RWPE1 (cell line): ENCODE measurements at regions not wholly inside any gene's neighbourhood (a gene's known extent, or its start where the extent isn't known, plus 50 kb on each side); places are given as distances from the start of the nearest gene placed in this dataset.

ENCODE experiments used
- CTCF ChIA-PET: fragments of 350-600 bp; sonication (Branson Sonifier 250); formaldehyde crosslinking; extraction: SDS; loops from one replicate; lab custom pipeline; 2021; lab: Yijun Ruan, JAX
- POLR2A ChIA-PET: fragments of 400-600 bp; formaldehyde crosslinking; extraction: SDS; loops from one replicate; lab custom pipeline; 2020; ENCODE audit warnings: antibody characterized with exemption; ENCODE audit not compliant: low non-redundant PET; lab: Yijun Ruan, JAX
- DNase-seq: peaks from one replicate; pipeline ENCODE4 v3.0.0; 2012; ENCODE audit warnings: low spot score
- H3K27ac ChIP-seq: fragments of 450-650 bp; 2 replicates; pipeline ENCODE4 v1.5.1; 2017
- TF ChIP-seq, protein P1 (sequence below): fragments of 450-650 bp; conservative IDR thresholded peaks from 2 replicates; pipeline ENCODE4 v1.5.1; 2017; ENCODE audit warnings: low read depth, mild to moderate bottlenecking

GRCh38 chr7:145327646-145328045 lies 491.8 kb upstream of the TPK1 start:
- POLR2A ChIA-PET, result no interaction called here
- no peak for DNase-seq
- TF ChIP-seq, protein P1, sequence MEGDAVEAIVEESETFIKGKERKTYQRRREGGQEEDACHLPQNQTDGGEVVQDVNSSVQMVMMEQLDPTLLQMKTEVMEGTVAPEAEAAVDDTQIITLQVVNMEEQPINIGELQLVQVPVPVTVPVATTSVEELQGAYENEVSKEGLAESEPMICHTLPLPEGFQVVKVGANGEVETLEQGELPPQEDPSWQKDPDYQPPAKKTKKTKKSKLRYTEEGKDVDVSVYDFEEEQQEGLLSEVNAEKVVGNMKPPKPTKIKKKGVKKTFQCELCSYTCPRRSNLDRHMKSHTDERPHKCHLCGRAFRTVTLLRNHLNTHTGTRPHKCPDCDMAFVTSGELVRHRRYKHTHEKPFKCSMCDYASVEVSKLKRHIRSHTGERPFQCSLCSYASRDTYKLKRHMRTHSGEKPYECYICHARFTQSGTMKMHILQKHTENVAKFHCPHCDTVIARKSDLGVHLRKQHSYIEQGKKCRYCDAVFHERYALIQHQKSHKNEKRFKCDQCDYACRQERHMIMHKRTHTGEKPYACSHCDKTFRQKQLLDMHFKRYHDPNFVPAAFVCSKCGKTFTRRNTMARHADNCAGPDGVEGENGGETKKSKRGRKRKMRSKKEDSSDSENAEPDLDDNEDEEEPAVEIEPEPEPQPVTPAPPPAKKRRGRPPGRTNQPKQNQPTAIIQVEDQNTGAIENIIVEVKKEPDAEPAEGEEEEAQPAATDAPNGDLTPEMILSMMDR, result no peak
- H3K27ac ChIP-seq, result no peak overlapping the region
- CTCF ChIA-PET, result no interaction called here

DNA sequence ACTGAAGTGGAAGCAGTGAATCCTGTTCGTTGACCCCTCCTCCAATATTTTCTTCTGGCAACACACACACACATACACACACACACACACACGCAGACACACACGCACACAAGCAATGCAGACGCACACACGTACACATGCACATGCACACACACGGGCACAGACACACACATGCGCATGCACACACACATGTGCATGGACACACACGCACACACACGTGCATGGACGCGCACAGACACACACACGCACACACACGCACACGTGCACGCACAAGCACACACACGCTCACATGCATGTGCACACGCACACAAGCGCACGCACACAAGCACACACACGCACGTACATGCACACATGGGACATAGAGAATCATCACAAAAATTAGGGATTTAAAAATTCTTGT lies 488.2 kb upstream of the TPK1 start:
- ChIA-PET CTCF (no interaction called here), POLR2A (no interaction called here)
- TF ChIP-seq, protein P1, result no peak

DNA sequence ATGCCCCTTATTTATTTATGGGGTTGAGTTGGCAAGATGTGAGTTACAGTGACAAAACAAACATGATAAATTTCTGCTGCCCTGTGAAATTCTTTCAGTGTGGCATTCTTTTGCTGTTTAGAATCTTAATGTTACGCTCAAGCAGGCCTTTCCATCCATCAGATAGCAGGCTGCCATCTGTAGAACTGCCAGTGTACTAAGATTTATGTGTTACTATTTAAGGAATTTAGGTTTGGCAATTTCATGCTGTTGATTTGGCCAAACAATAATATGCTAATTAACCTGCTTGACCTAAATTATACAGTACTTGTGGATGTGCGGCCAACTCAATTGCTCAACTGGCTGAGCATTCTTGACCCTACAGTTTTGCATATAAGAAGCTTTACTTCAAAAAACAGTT lies 477.7 kb upstream of the TPK1 start:
- DNase-seq, result no peak
- TF ChIP-seq, protein P1, result no peak
- POLR2A ChIA-PET, result no interaction called here
- H3K27ac ChIP-seq, result no peak overlapping the region
- CTCF ChIA-PET, result no interaction called here

More for the DNA sequence above, 488.2 kb upstream of the TPK1 start:
- DNase-seq, result no peak
- no peak overlapping the region for H3K27ac ChIP-seq

DNA sequence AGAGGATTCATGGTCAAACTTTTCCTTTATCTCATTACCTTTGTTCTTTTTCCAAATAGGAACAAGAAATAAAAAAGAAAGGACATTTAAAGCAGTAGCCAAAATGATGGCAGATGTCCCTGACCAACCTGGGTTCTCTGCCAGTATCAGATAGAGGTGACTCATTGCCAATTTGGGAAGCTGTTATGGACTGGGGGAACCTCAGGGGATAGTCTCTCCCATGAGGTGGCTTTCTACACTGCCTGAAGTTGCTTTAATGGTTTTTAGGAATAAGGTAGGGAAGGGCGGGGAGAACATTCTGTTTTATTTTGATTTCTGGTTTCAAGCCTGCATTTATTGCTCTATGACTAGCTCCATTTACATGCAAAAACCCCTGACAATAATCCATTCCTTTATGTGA lies 457.9 kb upstream of the TPK1 start:
- POLR2A ChIA-PET, result no interaction called here
- TF ChIP-seq, protein P1, result no peak
- CTCF ChIA-PET, result interaction anchor here (0.6 kb wide), 1 partner anchor 13 kb away, joined by 3 read pairs; no protein-coding TSS in a partner anchor
- H3K27ac ChIP-seq, result no peak overlapping the region
- no peak for DNase-seq

DNA sequence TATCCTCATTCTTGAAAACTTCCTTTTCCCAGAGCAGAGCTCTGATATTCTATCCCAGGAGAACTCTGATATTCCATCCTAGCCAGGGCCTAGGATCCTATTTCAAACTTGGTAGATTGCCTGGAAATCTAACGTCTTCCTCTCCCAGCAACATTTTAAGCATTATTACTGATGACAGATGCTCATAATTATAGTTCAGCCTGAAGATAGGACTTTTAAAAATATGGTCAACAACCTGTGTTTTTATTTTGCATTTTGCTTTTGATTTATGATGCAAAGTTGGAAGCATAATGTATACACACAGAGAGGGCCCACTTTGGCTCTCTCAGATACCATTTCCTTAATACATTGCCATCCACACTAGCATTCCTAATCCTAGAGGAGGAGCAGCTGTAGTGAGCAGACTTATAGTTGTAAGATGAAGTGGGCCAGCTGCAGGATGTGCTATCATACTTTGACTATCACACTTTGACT lies 457.4 kb upstream of the TPK1 start:
- TF ChIP-seq, protein P1, result no peak
- CTCF ChIA-PET, result interaction anchor here (0.6 kb wide), 1 partner anchor 14 kb away, joined by 3 read pairs; no protein-coding TSS in a partner anchor
- DNase-seq, result no peak
- no peak overlapping the region for H3K27ac ChIP-seq
- POLR2A ChIA-PET, result no interaction called here

DNA sequence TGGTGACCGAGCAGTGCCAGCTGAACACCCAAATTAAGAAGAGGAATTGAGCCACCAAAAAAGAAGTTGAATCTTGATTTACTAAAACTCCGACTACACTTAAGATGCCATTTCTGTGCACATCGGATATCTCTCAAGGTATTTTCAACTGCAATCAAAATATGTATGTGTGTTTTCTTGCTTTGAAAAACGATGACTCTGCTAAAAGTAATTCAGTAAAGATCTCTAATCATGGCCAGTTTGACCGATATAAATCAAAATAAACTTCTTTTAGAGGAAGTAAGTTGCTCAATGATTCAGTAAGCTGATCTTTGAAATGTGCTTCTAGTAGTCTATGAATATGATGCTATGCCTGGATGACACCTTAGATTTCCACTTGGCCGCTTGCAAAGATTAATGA lies 453.5 kb upstream of the TPK1 start:
- H3K27ac ChIP-seq, result no peak overlapping the region
- TF ChIP-seq, protein P1, result no peak
- ChIA-PET POLR2A (no interaction called here), CTCF (no interaction called here)
- DNase-seq, result no peak
